H1 (cell line): ENCODE measurements at regions not wholly inside any gene's neighbourhood (a gene's known extent, or its start where the extent isn't known, plus 50 kb on each side); places are given as distances from the start of the nearest gene placed in this dataset.

Experiments
- CTCF ChIA-PET: fragments of 300-600 bp; sonication (Branson Sonifier 250); formaldehyde crosslinking; loops from one replicate; lab custom pipeline; 2021; ENCODE audit not compliant: partially characterized antibody; lab: Charles Lee
- POLR2A ChIA-PET: fragments of 300-600 bp; sonication (Branson Sonifier 250); formaldehyde crosslinking; loops from one replicate; lab custom pipeline; 2021; ENCODE audit warnings: inconsistent platforms; ENCODE audit not compliant: partially characterized antibody; lab: Charles Lee
- DNase-seq, 2 experiments: peaks; one replicate each; pipeline versions ENCODE4 v3.0.0 to v3.0.0-alpha.2; 2010 to 2022; ENCODE audit warnings: low spot score in 2 of 2, low read depth in 1 of 2, mixed read lengths in 1 of 2
- FAIRE-seq: peaks from 2 replicates; lab custom pipeline; 2011; peaks lifted over from hg19 to GRCh38; lab: Jason Lieb, UNC
- H2AFZ ChIP-seq: 2 replicates; pipeline ENCODE4 v1.8.1; 2012; ENCODE audit warnings: low read length, inconsistent platforms
- H2AK5ac ChIP-seq: 2 replicates; pipeline ENCODE4 v1.6.1; 2013; ENCODE audit warnings: low read depth, low read length
- H2BK120ac ChIP-seq: replicated peaks from 2 replicates; pipeline ENCODE3; 2013; ENCODE audit warnings: low read depth, low read length, inconsistent platforms
- H2BK12ac ChIP-seq: 2 replicates; pipeline ENCODE4 v1.6.1; 2013; ENCODE audit warnings: low read depth, low read length
- H2BK15ac ChIP-seq: 2 replicates; pipeline ENCODE4 v1.6.1; 2013; ENCODE audit warnings: low read length
- H2BK20ac ChIP-seq: 2 replicates; pipeline ENCODE4 v1.6.1; 2013; ENCODE audit warnings: low read length
- H2BK5ac ChIP-seq: 2 replicates; pipeline ENCODE4 v1.6.1; 2013; ENCODE audit warnings: low read depth, low read length
- H3K14ac ChIP-seq: 2 replicates; pipeline ENCODE4 v1.6.1; 2013; ENCODE audit warnings: inconsistent platforms; ENCODE audit not compliant: insufficient read length
- H3K18ac ChIP-seq: 2 replicates; pipeline ENCODE4 v1.6.1; 2013; ENCODE audit warnings: low read length; ENCODE audit errors: extremely low read depth
- H3K23ac ChIP-seq: 2 replicates; pipeline ENCODE4 v1.6.1; 2013; ENCODE audit warnings: inconsistent platforms; ENCODE audit not compliant: insufficient read length
- H3K23me2 ChIP-seq: 2 replicates; pipeline ENCODE4 v1.6.1; 2013; ENCODE audit warnings: low read depth, low read length
- H3K27ac ChIP-seq: 2 replicates; pipeline ENCODE4 v1.6.1; 2011; ENCODE audit warnings: low read depth, low read length, inconsistent platforms
- H3K27me3 ChIP-seq, 4 experiments: replicated peaks in 1 of 4; 1 replicate in 1 of 4; 2 replicates in 3 of 4; pipeline versions ENCODE4 v1.6.1 to v1.8.1; 2011 to 2013; ENCODE audit warnings: low read length in 3 of 4, mild to moderate bottlenecking in 3 of 4, inconsistent platforms in 2 of 4, mixed read lengths in 2 of 4, moderate library complexity in 1 of 4; ENCODE audit not compliant: control insufficient read depth in 3 of 4, insufficient read depth in 3 of 4; ENCODE audit errors: extremely low read depth in 1 of 4
- H3K36me3 ChIP-seq, 4 experiments: 2 replicates each; pipeline versions ENCODE4 v1.6.1 to v1.8.1; 2011 to 2013; ENCODE audit warnings: mild to moderate bottlenecking in 4 of 4, low read length in 3 of 4, moderate library complexity in 2 of 4, control low read depth in 1 of 4, inconsistent platforms in 1 of 4; ENCODE audit not compliant: insufficient read depth in 4 of 4, control insufficient read depth in 2 of 4
- H3K4ac ChIP-seq: replicated peaks from 2 replicates; pipeline ENCODE3; 2013; ENCODE audit warnings: low read length, low read depth, mixed read lengths, inconsistent platforms; ENCODE audit not compliant: insufficient read length
- H3K4me1 ChIP-seq, 4 experiments: replicated peaks in 1 of 4; 1 replicate in 1 of 4; 2 replicates in 3 of 4; pipeline versions ENCODE4 v1.6.1 to v1.8.1; 2011 to 2013; ENCODE audit warnings: low read length in 3 of 4, inconsistent platforms in 2 of 4, mixed read lengths in 1 of 4; ENCODE audit not compliant: insufficient read depth in 4 of 4, control insufficient read depth in 3 of 4
- H3K4me2 ChIP-seq, 2 experiments: 2 replicates each; pipeline versions ENCODE4 v1.6.1 to v1.8.1; 2011 to 2013; ENCODE audit warnings: low read depth in 2 of 2, low read length in 2 of 2, control low read depth in 1 of 2, inconsistent platforms in 1 of 2, mild to moderate bottlenecking in 1 of 2; ENCODE audit not compliant: insufficient read depth in 1 of 2
- H3K4me3 ChIP-seq, 4 experiments: fragments of 200-600, 300-600 bp in 1 of 4; sonication (generic), shearing (Covaris generic), sonication (Bioruptor Twin) in 1 of 4; 2 replicates each; pipeline versions ENCODE4 v1.5.1 to v1.8.1; 2011 to 2016; ENCODE audit warnings: low read length in 4 of 4, low read depth in 3 of 4, control low read depth in 2 of 4, inconsistent platforms in 2 of 4, mild to moderate bottlenecking in 2 of 4, mixed read lengths in 1 of 4, moderate library complexity in 1 of 4; ENCODE audit not compliant: insufficient read depth in 2 of 4; ENCODE audit errors: extremely low read depth in 1 of 4
- H3K56ac ChIP-seq: replicated peaks from 2 replicates; pipeline ENCODE3; 2013; ENCODE audit warnings: low read depth, mild to moderate bottlenecking, mixed read lengths, low read length, inconsistent platforms; ENCODE audit not compliant: insufficient read length
- H3K79me1 ChIP-seq: 2 replicates; pipeline ENCODE4 v1.6.1; 2013; ENCODE audit warnings: low read depth, low read length, control low read depth
- H3K79me2 ChIP-seq, 2 experiments: 2 replicates each; pipeline versions ENCODE4 v1.6.1 to v1.8.1; 2012 to 2013; ENCODE audit warnings: low read length in 2 of 2, mild to moderate bottlenecking in 2 of 2, inconsistent platforms in 1 of 2; ENCODE audit not compliant: insufficient read depth in 2 of 2, control insufficient read depth in 1 of 2
- H3K9ac ChIP-seq, 4 experiments: replicated peaks in 1 of 4; 1 replicate in 1 of 4; 2 replicates in 3 of 4; pipeline versions ENCODE4 v1.6.1 to v1.8.1; 2011 to 2013; ENCODE audit warnings: low read depth in 3 of 4, low read length in 3 of 4, control low read depth in 2 of 4, mild to moderate bottlenecking in 2 of 4, moderate library complexity in 2 of 4, inconsistent platforms in 1 of 4; ENCODE audit errors: extremely low read depth in 1 of 4
- H3K9me3 ChIP-seq, 2 experiments: 2 replicates each; pipeline versions ENCODE4 v1.6.1 to v1.8.1; 2012 to 2013; ENCODE audit warnings: mild to moderate bottlenecking in 2 of 2, moderate library complexity in 2 of 2, control low read depth in 1 of 2, inconsistent platforms in 1 of 2, low read depth in 1 of 2, low read length in 1 of 2, mixed read lengths in 1 of 2; ENCODE audit not compliant: insufficient read depth in 2 of 2
- H4K20me1 ChIP-seq, 2 experiments: replicated peaks in 1 of 2; 2 replicates each; pipeline versions ENCODE3 to v1.8.1; 2011 to 2013; ENCODE audit warnings: inconsistent platforms in 2 of 2, low read length in 2 of 2, mild to moderate bottlenecking in 1 of 2; ENCODE audit not compliant: insufficient read depth in 2 of 2, control insufficient read depth in 1 of 2
- H4K5ac ChIP-seq: 2 replicates; pipeline ENCODE4 v1.6.1; 2013; ENCODE audit warnings: low read length, low read depth, mixed read lengths, inconsistent platforms; ENCODE audit not compliant: insufficient read length
- H4K8ac ChIP-seq: 2 replicates; pipeline ENCODE4 v1.8.0; 2013; ENCODE audit warnings: mild to moderate bottlenecking, moderate library complexity, low read length, inconsistent platforms; ENCODE audit not compliant: insufficient read depth; ENCODE audit errors: extremely low read depth
- H4K91ac ChIP-seq: replicated peaks from 2 replicates; pipeline ENCODE3; 2013; ENCODE audit warnings: low read length, mixed read lengths, inconsistent platforms; ENCODE audit not compliant: insufficient read length
- CREB1 ChIP-seq: IDR thresholded peaks from 2 replicates; pipeline ENCODE4 v1.6.1; 2012; ENCODE audit warnings: inconsistent platforms
- FOSL1 ChIP-seq: IDR thresholded peaks from 2 replicates; pipeline ENCODE4 v1.6.1; 2011; ENCODE audit warnings: mild to moderate bottlenecking, low read depth, low read length, moderate library complexity; ENCODE audit not compliant: insufficient read depth
- HDAC2 ChIP-seq, 2 experiments: fragments of 300-600 bp in 1 of 2; sonication (generic) in 1 of 2; IDR thresholded peaks; 2 replicates each; pipeline ENCODE4 v1.6.1; 2011 to 2012; ENCODE audit warnings: low read depth in 2 of 2, low read length in 2 of 2, mild to moderate bottlenecking in 2 of 2, moderate library complexity in 2 of 2, borderline replicate concordance in 1 of 2, inconsistent platforms in 1 of 2
- KDM5A ChIP-seq: fragments of 200-600 bp; IDR thresholded peaks from 2 replicates; pipeline ENCODE4 v1.7.1; 2012; ENCODE audit warnings: mild to moderate bottlenecking, low read length, inconsistent platforms, mixed read lengths
- RAD21 ChIP-seq, 2 experiments: IDR thresholded peaks in 1 of 2; conservative IDR thresholded peaks in 1 of 2; 2 replicates each; pipeline ENCODE4 v1.6.1; 2011; ENCODE audit warnings: low read depth in 2 of 2, low read length in 2 of 2, improper control_type of control experiment in 1 of 2, inconsistent platforms in 1 of 2, mild to moderate bottlenecking in 1 of 2, moderate library complexity in 1 of 2
- RNF2 ChIP-seq: fragments of 200-900, 300-1000 bp; sonication (generic); IDR thresholded peaks from 2 replicates; pipeline ENCODE4 v1.7.1; 2016; ENCODE audit warnings: borderline replicate concordance, low read depth, mild to moderate bottlenecking, antibody characterized with exemption, low read length; ENCODE audit not compliant: poor library complexity, severe bottlenecking; ENCODE audit errors: missing control alignments
- SIRT6 ChIP-seq: IDR thresholded peaks from one replicate; pipeline ENCODE4 v1.7.1; 2012; ENCODE audit warnings: low read length, inconsistent platforms
- SP1 ChIP-seq: IDR thresholded peaks from 2 replicates; pipeline ENCODE4 v1.6.1; 2011; ENCODE audit warnings: low read depth, low read length
- SRF ChIP-seq: IDR thresholded peaks from 2 replicates; pipeline ENCODE4 v1.6.1; 2011; ENCODE audit warnings: mild to moderate bottlenecking, low read depth, low read length, moderate library complexity
- TAF7 ChIP-seq: optimal IDR thresholded peaks from 2 replicates; pipeline ENCODE3; 2011; ENCODE audit warnings: low read depth, mild to moderate bottlenecking, inconsistent platforms, low read length, moderate library complexity, borderline replicate concordance
- USF2 ChIP-seq: IDR thresholded peaks from 2 replicates; pipeline ENCODE4 v1.6.1; 2011; ENCODE audit warnings: low read length, improper control_type of control experiment
- WGBS, 2 experiments: shearing (Covaris generic) in 1 of 2; methylation state at CpG; one replicate each; pipeline versions ENCODE4 v1.1.6 to v1.1.7; 2013 to 2015; ENCODE audit warnings: low lambda C conversion rate in 2 of 2, mixed read lengths in 2 of 2, inconsistent platforms in 1 of 2, low coverage in 1 of 2, missing lambda C conversion rate in 1 of 2; ENCODE audit not compliant: insufficient replicate concordance in 2 of 2, insufficient coverage in 1 of 2, insufficient read length in 1 of 2; ENCODE audit errors: extremely low coverage in 1 of 2, missing lambda C conversion rate in 1 of 2; 5-methylcytosine and 5-hydroxymethylcytosine counted together

- Histone ChIP-seq H3K4me3 (no peak overlapping the region), H3K4me1 (peaks cover 0 to 4% (median 1%) of the 10 kb centered on the region in 4 experiments; a peak in 2 of 7 replicates), H2BK5ac (no peak overlapping the region), H3K27me3 (no peaks in the 10 kb centered on the region), H2BK15ac (no peak overlapping the region), H4K8ac (no peak overlapping the region), H2BK20ac (no peak overlapping the region), H2BK120ac (no peak overlapping the region), H3K23ac (no peak overlapping the region), H2BK12ac (no peak overlapping the region), H3K4ac (no peak overlapping the region), H4K5ac (no peak overlapping the region), H2AK5ac (no peak overlapping the region), H3K9ac (no peak overlapping the region), H3K79me1 (no peaks in the 10 kb centered on the region), H3K79me2 (no peaks in the 10 kb centered on the region), H3K9me3 (no peaks in the 10 kb centered on the region), H3K27ac (no peak overlapping the region), H3K14ac (no peak overlapping the region), H3K56ac (no peak overlapping the region), H2AFZ (no peak overlapping the region), H3K4me2 (no peak overlapping the region), H4K20me1 (no peaks in the 10 kb centered on the region), H3K23me2 (no peaks in the 10 kb centered on the region), H3K36me3 (no peaks in the 10 kb centered on the region), H3K18ac (no peak overlapping the region), H4K91ac (no peak overlapping the region)
- WGBS, 2 experiments, result 89% methylated on average over 4 of the region's 4 CpGs; no CpG with 5 or more reads in 1 of the 2 experiments
- ChIA-PET POLR2A (no interaction called here), CTCF (interaction anchor here (0.6 to 1.0 kb wide), 2 partner anchors 20 to 1020 kb away, joined by 3 to 4 read pairs; no protein-coding TSS in a partner anchor)
- no peak for FAIRE-seq
- no peak for DNase-seq
- TF ChIP-seq TAF7, result no peak
- TF ChIP-seq SP1, result no peak
- TF ChIP-seq KDM5A, result no peak
- TF ChIP-seq SRF, result no peak
- TF ChIP-seq USF2, result no peak
- TF ChIP-seq RNF2, result no peak
- TF ChIP-seq SIRT6, result no peak
- TF ChIP-seq RAD21 (IDR thresholded peaks at IDR 0.05 in 1 of 2, conservative IDR thresholded peaks at IDR 0.05 in 1 of 2; ENCODE audit: low read depth in 2 of 2, low read length in 2 of 2), result no peak
- TF ChIP-seq HDAC2 (IDR thresholded peaks at IDR 0.05; ENCODE audit: borderline replicate concordance in 1 of 2, low read depth in 2 of 2, low read length in 2 of 2), result no peak
- TF ChIP-seq CREB1, result no peak
- no peak for TF ChIP-seq FOSL1
These were observed 356.8 kb downstream of the HDGFL1 start for GRCh38 chr6:22925920-22926789.
